Fibroblast of villous mesenchyme (primary cell): ENCODE measurements at regions not wholly inside any gene's neighbourhood (a gene's known extent, or its start where the extent isn't known, plus 50 kb on each side); places are given as distances from the start of the nearest gene placed in this dataset.

ENCODE experiments used
- DNase-seq: peaks from one replicate; pipeline ENCODE4 v3.0.0-alpha.2; 2010; ENCODE audit warnings: low read depth
- H3K4me3 ChIP-seq: 2 replicates; pipeline ENCODE4 v1.5.1; 2011; ENCODE audit warnings: low read depth, mild to moderate bottlenecking, low read length
- TF ChIP-seq, protein P1 (sequence below): IDR thresholded peaks from 2 replicates; pipeline ENCODE4 v1.5.1; 2012; ENCODE audit warnings: low read depth, mild to moderate bottlenecking, low read length; ENCODE audit not compliant: insufficient read depth

GRCh38 chr20:40104959-40105358 is 584.1 kb downstream of the MAFB start:
- DNase-seq: no peak
- TF ChIP-seq, protein P1, sequence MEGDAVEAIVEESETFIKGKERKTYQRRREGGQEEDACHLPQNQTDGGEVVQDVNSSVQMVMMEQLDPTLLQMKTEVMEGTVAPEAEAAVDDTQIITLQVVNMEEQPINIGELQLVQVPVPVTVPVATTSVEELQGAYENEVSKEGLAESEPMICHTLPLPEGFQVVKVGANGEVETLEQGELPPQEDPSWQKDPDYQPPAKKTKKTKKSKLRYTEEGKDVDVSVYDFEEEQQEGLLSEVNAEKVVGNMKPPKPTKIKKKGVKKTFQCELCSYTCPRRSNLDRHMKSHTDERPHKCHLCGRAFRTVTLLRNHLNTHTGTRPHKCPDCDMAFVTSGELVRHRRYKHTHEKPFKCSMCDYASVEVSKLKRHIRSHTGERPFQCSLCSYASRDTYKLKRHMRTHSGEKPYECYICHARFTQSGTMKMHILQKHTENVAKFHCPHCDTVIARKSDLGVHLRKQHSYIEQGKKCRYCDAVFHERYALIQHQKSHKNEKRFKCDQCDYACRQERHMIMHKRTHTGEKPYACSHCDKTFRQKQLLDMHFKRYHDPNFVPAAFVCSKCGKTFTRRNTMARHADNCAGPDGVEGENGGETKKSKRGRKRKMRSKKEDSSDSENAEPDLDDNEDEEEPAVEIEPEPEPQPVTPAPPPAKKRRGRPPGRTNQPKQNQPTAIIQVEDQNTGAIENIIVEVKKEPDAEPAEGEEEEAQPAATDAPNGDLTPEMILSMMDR: no peak
- H3K4me3 ChIP-seq: no peak overlapping the region

- TF ChIP-seq, protein P1: no peak
- DNase-seq: no peak
- H3K4me3 ChIP-seq: no peak overlapping the region
These were observed 585.6 kb downstream of the MAFB start for GRCh38 chr20:40103420-40103819.

GRCh38 chr20:40101560-40101959 is 587.5 kb downstream of the MAFB start:
- TF ChIP-seq, protein P1: no peak
- no peak for DNase-seq
- H3K4me3 ChIP-seq: no peak overlapping the region

DNA sequence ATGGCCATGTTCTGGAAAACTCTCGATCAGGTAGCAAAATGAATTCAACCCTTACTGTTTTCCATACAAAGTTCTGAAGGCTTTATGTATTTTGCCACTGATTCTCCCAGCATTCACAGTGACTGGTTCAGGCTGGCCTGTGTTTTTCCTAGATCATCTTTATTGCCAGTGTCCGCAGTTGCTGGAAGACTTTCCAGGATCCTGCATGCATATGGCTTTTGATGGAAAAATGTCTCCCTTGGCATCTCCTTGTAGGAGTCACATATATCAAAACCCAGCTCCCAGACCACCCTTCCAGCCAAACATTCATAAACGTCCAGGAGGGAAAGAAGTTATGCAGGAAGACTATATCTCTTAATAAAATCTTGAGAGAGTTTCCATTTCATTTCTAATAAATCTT is 588.8 kb downstream of the MAFB start:
- H3K4me3 ChIP-seq: no peak overlapping the region
- TF ChIP-seq, protein P1: no peak
- DNase-seq: no peak

GRCh38 chr20:40090236-40090635 is 598.8 kb downstream of the MAFB start:
- H3K4me3 ChIP-seq: no peak overlapping the region
- no peak for DNase-seq
- TF ChIP-seq, protein P1: no peak

DNA sequence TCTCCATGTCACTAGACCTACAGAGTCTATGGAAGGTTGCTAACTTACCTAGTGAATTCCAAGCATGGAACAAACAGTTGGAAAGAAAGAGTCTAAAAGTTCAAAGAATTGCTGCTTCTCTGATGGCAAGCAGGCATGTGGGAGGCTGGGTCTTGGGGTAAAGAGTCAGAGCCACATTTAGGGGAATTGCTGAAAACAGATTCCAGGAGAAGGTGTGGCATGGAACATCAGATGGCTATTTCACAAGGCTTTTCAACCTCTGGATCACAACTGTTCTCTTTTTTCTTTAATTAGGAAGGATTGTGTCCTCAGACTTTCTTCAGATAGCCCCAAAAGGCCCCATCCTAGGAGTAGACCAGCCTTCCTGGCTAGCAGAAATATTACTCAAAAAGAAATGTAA is 601.5 kb downstream of the MAFB start:
- H3K4me3 ChIP-seq: no peak overlapping the region
- DNase-seq: no peak
- TF ChIP-seq, protein P1: no peak

GRCh38 chr20:40085513-40085912 is 603.5 kb downstream of the MAFB start:
- DNase-seq: no peak
- H3K4me3 ChIP-seq: no peak overlapping the region
- TF ChIP-seq, protein P1: no peak
